ENCODE measurements at regions not wholly inside any gene's neighbourhood (a gene's known extent, or its start where the extent isn't known, plus 50 kb on each side); places are given as distances from the start of the nearest gene placed in this dataset.

DNA sequence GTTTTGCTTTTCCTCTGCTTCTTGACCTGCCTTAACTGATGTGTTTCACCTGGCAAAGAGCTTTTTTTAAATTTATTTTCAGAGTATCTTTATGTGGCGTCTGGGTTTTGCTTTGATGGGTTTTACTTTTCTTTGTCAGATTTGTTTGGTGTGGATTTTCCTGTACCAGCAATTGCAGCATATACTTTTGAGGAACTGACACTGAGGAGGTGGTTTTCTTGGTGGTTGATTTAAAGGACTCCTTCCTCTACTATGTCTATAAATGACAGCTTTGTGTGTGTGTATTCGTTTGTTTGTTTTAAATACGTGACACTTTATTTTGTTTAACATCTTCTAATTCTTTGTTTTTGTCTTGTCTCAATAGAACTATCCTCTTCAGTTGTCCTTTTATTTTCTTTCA, 1071.9 kb upstream of the ARRDC3 start:
- TF ChIP-seq, protein P1, sequence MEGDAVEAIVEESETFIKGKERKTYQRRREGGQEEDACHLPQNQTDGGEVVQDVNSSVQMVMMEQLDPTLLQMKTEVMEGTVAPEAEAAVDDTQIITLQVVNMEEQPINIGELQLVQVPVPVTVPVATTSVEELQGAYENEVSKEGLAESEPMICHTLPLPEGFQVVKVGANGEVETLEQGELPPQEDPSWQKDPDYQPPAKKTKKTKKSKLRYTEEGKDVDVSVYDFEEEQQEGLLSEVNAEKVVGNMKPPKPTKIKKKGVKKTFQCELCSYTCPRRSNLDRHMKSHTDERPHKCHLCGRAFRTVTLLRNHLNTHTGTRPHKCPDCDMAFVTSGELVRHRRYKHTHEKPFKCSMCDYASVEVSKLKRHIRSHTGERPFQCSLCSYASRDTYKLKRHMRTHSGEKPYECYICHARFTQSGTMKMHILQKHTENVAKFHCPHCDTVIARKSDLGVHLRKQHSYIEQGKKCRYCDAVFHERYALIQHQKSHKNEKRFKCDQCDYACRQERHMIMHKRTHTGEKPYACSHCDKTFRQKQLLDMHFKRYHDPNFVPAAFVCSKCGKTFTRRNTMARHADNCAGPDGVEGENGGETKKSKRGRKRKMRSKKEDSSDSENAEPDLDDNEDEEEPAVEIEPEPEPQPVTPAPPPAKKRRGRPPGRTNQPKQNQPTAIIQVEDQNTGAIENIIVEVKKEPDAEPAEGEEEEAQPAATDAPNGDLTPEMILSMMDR (IDR thresholded peaks at IDR 0.05) = no peak
- no peak for TF ChIP-seq POLR2A (IDR thresholded peaks at IDR 0.05)
